HepG2 (cell line): ENCODE measurements at regions not wholly inside any gene's neighbourhood (a gene's known extent, or its start where the extent isn't known, plus 50 kb on each side); places are given as distances from the start of the nearest gene placed in this dataset.

Experiments used
- ATAC-seq: fragments of 200-7000 bp; cut with Tn5 transposase; 3 replicates; pipeline ENCODE4 v1.9.1; 2020; ENCODE audit warnings: mild to moderate bottlenecking, moderate library complexity
- BruUV-seq: library from RNA; stranded (reverse); fragments of 400-500 nt; replicated peaks from 2 replicates; lab custom pipeline; 2021; lab: Mats Ljungman, UMichigan
- CTCF ChIA-PET: fragments of 300-600 bp; formaldehyde crosslinking; extraction: SDS; loops from one replicate; lab custom pipeline; 2021; ENCODE audit warnings: low total read pairs, inconsistent platforms, low intra/inter-chr PET ratio; lab: Yijun Ruan, JAX
- POLR2A ChIA-PET: fragments of 350-600 bp; sonication (Branson Sonifier 250); formaldehyde crosslinking; loops from one replicate; lab custom pipeline; 2020; ENCODE audit warnings: antibody characterized with exemption, inconsistent platforms; lab: Yijun Ruan, JAX
- DNase-seq: peaks from one replicate; pipeline ENCODE4 v3.0.0-alpha.2; 2015; ENCODE audit warnings: low spot score
- FAIRE-seq: peaks from 3 replicates; lab custom pipeline; 2011; peaks lifted over from hg19 to GRCh38; lab: Jason Lieb, UNC
- H2AFZ ChIP-seq: one replicate; pipeline ENCODE4 v1.6.1; 2011; ENCODE audit warnings: low read length, inconsistent platforms
- H3K27ac ChIP-seq: fragments of 300-600 bp; 3 replicates; pipeline ENCODE4 v1.8.0; 2011; ENCODE audit warnings: mixed run types, mild to moderate bottlenecking, mixed read lengths, low read length, inconsistent platforms; ENCODE audit not compliant: insufficient read depth; ENCODE audit errors: extremely low read length
- H3K27me3 ChIP-seq, 2 experiments: fragments of 200-600 bp in 1 of 2; 2 replicates in 1 of 2; 3 replicates in 1 of 2; pipeline versions ENCODE4 v1.6.0 to v1.8.0; 2011; ENCODE audit warnings: low read length in 2 of 2, mild to moderate bottlenecking in 2 of 2, moderate library complexity in 2 of 2, inconsistent platforms in 1 of 2; ENCODE audit not compliant: insufficient read depth in 2 of 2, control insufficient read depth in 1 of 2
- H3K36me3 ChIP-seq, 2 experiments: fragments of 200-600 bp in 1 of 2; replicated peaks in 1 of 2; 2 replicates in 1 of 2; 3 replicates in 1 of 2; pipeline versions ENCODE4 v1.5.1 to v1.8.0; 2011; ENCODE audit warnings: low read length in 2 of 2, inconsistent platforms in 1 of 2; ENCODE audit not compliant: insufficient read depth in 2 of 2, control insufficient read depth in 1 of 2
- H3K4me1 ChIP-seq: 2 replicates; pipeline ENCODE4 v1.5.1; 2012; ENCODE audit warnings: low read length, inconsistent platforms; ENCODE audit not compliant: insufficient read depth
- H3K4me2 ChIP-seq: 2 replicates; pipeline ENCODE4 v1.6.0; 2011; ENCODE audit warnings: low read depth, low read length, inconsistent platforms
- H3K4me3 ChIP-seq, 3 experiments: fragments of 200-600 bp in 1 of 3; sonication (generic), shearing (Covaris generic) in 1 of 3; replicated peaks in 1 of 3; 2 replicates each; pipeline ENCODE4 v1.5.1; 2011 to 2016; ENCODE audit warnings: low read length in 3 of 3, inconsistent platforms in 2 of 3, low read depth in 2 of 3, mild to moderate bottlenecking in 2 of 3, control low read depth in 1 of 3, mixed read lengths in 1 of 3; ENCODE audit not compliant: insufficient read depth in 1 of 3
- H3K79me2 ChIP-seq: one replicate; pipeline ENCODE4 v1.6.1; 2011; ENCODE audit warnings: low read length, inconsistent platforms; ENCODE audit not compliant: insufficient read depth
- H3K9ac ChIP-seq: 2 replicates; pipeline ENCODE4 v1.6.0; 2011; ENCODE audit warnings: mild to moderate bottlenecking, low read depth, low read length, inconsistent platforms; ENCODE audit not compliant: insufficient read depth
- H3K9me3 ChIP-seq: 2 replicates; pipeline ENCODE4 v1.5.1; 2012; ENCODE audit warnings: mild to moderate bottlenecking, low read length
- H4K20me1 ChIP-seq: 2 replicates; pipeline ENCODE4 v1.6.0; 2011; ENCODE audit warnings: inconsistent platforms, mild to moderate bottlenecking, low read length, moderate library complexity; ENCODE audit not compliant: insufficient read depth
- ARHGAP35 ChIP-seq: sonication (generic); formaldehyde crosslinking; IDR thresholded peaks from 2 replicates; pipeline ENCODE4 v1.9.0; 2022; ENCODE audit warnings: mild to moderate bottlenecking, inconsistent platforms, moderate library complexity, missing genetic modification reagents, borderline replicate concordance
- ATF7 ChIP-seq, 2 experiments: fragments of 450-650 bp in 1 of 2; sonication (generic) in 1 of 2; formaldehyde crosslinking in 1 of 2; IDR thresholded peaks; 2 replicates each; pipeline versions ENCODE4 v1.4.0 to v1.6.1; 2016 to 2020; ENCODE audit warnings: antibody characterized with exemption in 1 of 2, mild to moderate bottlenecking in 1 of 2, missing genetic modification reagents in 1 of 2
- MTF1 ChIP-seq: sonication (generic); formaldehyde crosslinking; IDR thresholded peaks from 2 replicates; pipeline ENCODE4 v1.5.0; 2020; ENCODE audit warnings: missing genetic modification reagents
- RFXANK ChIP-seq: IDR thresholded peaks from 2 replicates; pipeline ENCODE4 v1.6.1; 2016
- ZFP91 ChIP-seq: sonication (generic); formaldehyde crosslinking; IDR thresholded peaks from 2 replicates; pipeline ENCODE4 v1.9.0; 2022; ENCODE audit warnings: missing genetic modification reagents, mild to moderate bottlenecking, borderline replicate concordance
- ZNF121 ChIP-seq: sonication (generic); formaldehyde crosslinking; IDR thresholded peaks from 2 replicates; pipeline ENCODE4 v1.5.0; 2020; ENCODE audit warnings: mild to moderate bottlenecking, missing genetic modification reagents
- ZNF546 ChIP-seq: sonication (generic); formaldehyde crosslinking; conservative IDR thresholded peaks from 2 replicates; pipeline ENCODE4 v1.8.1; 2023; ENCODE audit warnings: mild to moderate bottlenecking, missing genetic modification reagents
- WGBS: methylation state at CpG from one replicate; pipeline ENCODE4 v1.1.6; 2017; ENCODE audit warnings: low lambda C conversion rate; 5-methylcytosine and 5-hydroxymethylcytosine counted together
- in situ Hi-C: cut with HindIII; loops from 2 replicates; pipeline ENCODE4 v1.10.0; 2017; ENCODE audit warnings: low pct_unique_long_range_greater_than_20kb; ENCODE audit not compliant: extremely low pct_ligation_motif_present
- intact Hi-C: fragments of 100-400 bp; cut with micrococcal nuclease; formaldehyde crosslinking; loops from one replicate; pipeline ENCODE4 v1.10.0; 2022; ENCODE audit not compliant: unreplicated experiment

DNA sequence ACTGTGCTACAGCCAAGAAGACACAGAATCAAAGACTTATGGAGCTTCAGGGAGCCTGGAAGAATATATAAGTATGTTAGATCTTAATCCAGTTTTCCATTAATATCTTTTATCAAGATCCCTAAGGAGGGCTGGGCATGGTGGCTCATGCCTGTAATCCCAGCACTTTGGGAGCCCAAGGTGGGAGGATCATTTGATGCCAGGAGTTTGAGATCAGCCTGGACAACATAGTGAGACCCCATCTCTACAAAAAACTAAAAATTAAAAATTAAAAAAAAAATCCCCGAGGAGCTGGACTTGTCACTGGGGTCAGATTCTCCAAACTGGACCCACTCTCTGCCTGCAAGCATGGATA is 113.9 kb upstream of the CDC42BPA start:
- Histone ChIP-seq H3K27ac (no peak overlapping the region), H4K20me1 (no peaks in the 10 kb centered on the region), H3K79me2 (no peaks in the 10 kb centered on the region), H3K9ac (no peak overlapping the region), H3K4me2 (peak overlapping the region; percentile 68), H3K4me1 (peaks cover 38% of the 10 kb centered on the region), H3K9me3 (no peaks in the 10 kb centered on the region)
- 0% methylated on average over 1 of the region's 1 CpG for WGBS
- DNase-seq: no peak
- ChIA-PET CTCF (no interaction called here), POLR2A (interaction anchor here (0.8 kb wide), 1 partner anchor 486 kb away, joined by 3 read pairs; no protein-coding TSS in a partner anchor)
- intact Hi-C loops: loop anchor here (10.0 kb wide), 1 partner anchor 797 kb away; no protein-coding TSS in a partner anchor
- in situ Hi-C loops: loop anchor here (5.0 to 10.0 kb wide), 2 partner anchors 195 to 797 kb away; no protein-coding TSS in a partner anchor
- no TSS peak for BruUV-seq
- TF ChIP-seq RFXANK (CRISPR knock-in tag) (no peak), MTF1 (no peak), ARHGAP35 (CRISPR knock-in tag) (no peak), ZNF121 (CRISPR knock-in tag) (peak; percentile 45; the same call in 1 of the 2 replicates), ZFP91 (CRISPR knock-in tag) (no peak), ZNF546 (CRISPR knock-in tag) (no peak), ATF7 (IDR thresholded peaks at IDR 0.05) (no peak), ATF7 (CRISPR knock-in tag; IDR thresholded peaks at IDR 0.05) (no peak)
- TF ChIP-seq, all 625 proteins: peak for 1
- FAIRE-seq: no peak
- no peak for ATAC-seq
- no peak overlapping the region for H2AFZ ChIP-seq
- peaks cover 0 to 6% of the 10 kb centered on the region in 2 experiments; a peak in 2 of 5 replicates for H3K27me3 ChIP-seq
- H3K36me3 ChIP-seq: no peaks in the 10 kb centered on the region
- H3K4me3 ChIP-seq: peak overlapping the region in 1 of 3 experiments; percentile 40; a peak in 1 of 6 replicates
